ENCODE measurements at regions not wholly inside any gene's neighbourhood (a gene's known extent, or its start where the extent isn't known, plus 50 kb on each side); places are given as distances from the start of the nearest gene placed in this dataset.

DNA sequence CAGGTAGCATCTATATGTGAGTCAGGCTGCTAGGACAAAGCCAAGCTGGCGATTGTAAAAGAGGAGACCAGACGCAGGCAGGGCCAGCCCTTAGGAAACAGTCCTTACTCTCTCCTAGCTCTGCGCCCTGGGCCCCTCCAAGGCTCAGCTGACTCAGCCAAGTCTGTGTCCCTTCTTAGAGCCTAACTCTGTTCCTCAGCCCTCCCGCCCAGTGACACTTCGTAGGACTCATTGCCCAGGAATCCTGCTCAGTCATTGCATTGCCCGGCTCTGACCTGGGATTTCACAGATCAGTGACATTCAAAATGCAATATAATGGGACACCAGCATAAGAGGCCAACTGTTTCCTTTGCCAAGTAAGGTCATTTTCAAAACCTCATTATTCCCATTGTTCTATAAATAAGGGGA, 244.2 kb downstream of the TLE3 start (continued):
- TF ChIP-seq, protein P1, sequence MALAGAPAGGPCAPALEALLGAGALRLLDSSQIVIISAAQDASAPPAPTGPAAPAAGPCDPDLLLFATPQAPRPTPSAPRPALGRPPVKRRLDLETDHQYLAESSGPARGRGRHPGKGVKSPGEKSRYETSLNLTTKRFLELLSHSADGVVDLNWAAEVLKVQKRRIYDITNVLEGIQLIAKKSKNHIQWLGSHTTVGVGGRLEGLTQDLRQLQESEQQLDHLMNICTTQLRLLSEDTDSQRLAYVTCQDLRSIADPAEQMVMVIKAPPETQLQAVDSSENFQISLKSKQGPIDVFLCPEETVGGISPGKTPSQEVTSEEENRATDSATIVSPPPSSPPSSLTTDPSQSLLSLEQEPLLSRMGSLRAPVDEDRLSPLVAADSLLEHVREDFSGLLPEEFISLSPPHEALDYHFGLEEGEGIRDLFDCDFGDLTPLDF (CRISPR knock-in tag; IDR thresholded peaks at IDR 0.05), result no peak
- TF ChIP-seq, protein P2, sequence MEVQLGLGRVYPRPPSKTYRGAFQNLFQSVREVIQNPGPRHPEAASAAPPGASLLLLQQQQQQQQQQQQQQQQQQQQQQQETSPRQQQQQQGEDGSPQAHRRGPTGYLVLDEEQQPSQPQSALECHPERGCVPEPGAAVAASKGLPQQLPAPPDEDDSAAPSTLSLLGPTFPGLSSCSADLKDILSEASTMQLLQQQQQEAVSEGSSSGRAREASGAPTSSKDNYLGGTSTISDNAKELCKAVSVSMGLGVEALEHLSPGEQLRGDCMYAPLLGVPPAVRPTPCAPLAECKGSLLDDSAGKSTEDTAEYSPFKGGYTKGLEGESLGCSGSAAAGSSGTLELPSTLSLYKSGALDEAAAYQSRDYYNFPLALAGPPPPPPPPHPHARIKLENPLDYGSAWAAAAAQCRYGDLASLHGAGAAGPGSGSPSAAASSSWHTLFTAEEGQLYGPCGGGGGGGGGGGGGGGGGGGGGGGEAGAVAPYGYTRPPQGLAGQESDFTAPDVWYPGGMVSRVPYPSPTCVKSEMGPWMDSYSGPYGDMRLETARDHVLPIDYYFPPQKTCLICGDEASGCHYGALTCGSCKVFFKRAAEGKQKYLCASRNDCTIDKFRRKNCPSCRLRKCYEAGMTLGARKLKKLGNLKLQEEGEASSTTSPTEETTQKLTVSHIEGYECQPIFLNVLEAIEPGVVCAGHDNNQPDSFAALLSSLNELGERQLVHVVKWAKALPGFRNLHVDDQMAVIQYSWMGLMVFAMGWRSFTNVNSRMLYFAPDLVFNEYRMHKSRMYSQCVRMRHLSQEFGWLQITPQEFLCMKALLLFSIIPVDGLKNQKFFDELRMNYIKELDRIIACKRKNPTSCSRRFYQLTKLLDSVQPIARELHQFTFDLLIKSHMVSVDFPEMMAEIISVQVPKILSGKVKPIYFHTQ (CRISPR knock-in tag; IDR thresholded peaks at IDR 0.05), result no peak
- TF ChIP-seq, protein P3, sequence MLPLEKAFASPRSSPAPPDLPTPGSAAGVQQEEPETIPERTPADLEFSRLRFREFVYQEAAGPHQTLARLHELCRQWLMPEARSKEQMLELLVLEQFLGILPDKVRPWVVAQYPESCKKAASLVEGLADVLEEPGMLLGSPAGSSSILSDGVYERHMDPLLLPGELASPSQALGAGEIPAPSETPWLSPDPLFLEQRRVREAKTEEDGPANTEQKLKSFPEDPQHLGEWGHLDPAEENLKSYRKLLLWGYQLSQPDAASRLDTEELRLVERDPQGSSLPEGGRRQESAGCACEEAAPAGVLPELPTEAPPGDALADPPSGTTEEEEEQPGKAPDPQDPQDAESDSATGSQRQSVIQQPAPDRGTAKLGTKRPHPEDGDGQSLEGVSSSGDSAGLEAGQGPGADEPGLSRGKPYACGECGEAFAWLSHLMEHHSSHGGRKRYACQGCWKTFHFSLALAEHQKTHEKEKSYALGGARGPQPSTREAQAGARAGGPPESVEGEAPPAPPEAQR (CRISPR knock-in tag; IDR thresholded peaks at IDR 0.05), result no peak
- TF ChIP-seq, protein P4, sequence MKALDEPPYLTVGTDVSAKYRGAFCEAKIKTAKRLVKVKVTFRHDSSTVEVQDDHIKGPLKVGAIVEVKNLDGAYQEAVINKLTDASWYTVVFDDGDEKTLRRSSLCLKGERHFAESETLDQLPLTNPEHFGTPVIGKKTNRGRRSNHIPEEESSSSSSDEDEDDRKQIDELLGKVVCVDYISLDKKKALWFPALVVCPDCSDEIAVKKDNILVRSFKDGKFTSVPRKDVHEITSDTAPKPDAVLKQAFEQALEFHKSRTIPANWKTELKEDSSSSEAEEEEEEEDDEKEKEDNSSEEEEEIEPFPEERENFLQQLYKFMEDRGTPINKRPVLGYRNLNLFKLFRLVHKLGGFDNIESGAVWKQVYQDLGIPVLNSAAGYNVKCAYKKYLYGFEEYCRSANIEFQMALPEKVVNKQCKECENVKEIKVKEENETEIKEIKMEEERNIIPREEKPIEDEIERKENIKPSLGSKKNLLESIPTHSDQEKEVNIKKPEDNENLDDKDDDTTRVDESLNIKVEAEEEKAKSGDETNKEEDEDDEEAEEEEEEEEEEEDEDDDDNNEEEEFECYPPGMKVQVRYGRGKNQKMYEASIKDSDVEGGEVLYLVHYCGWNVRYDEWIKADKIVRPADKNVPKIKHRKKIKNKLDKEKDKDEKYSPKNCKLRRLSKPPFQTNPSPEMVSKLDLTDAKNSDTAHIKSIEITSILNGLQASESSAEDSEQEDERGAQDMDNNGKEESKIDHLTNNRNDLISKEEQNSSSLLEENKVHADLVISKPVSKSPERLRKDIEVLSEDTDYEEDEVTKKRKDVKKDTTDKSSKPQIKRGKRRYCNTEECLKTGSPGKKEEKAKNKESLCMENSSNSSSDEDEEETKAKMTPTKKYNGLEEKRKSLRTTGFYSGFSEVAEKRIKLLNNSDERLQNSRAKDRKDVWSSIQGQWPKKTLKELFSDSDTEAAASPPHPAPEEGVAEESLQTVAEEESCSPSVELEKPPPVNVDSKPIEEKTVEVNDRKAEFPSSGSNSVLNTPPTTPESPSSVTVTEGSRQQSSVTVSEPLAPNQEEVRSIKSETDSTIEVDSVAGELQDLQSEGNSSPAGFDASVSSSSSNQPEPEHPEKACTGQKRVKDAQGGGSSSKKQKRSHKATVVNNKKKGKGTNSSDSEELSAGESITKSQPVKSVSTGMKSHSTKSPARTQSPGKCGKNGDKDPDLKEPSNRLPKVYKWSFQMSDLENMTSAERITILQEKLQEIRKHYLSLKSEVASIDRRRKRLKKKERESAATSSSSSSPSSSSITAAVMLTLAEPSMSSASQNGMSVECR (CRISPR knock-in tag; IDR thresholded peaks at IDR 0.05; ENCODE audit: borderline replicate concordance), result no peak
- no peak for TF ChIP-seq ELF4 (CRISPR knock-in tag; IDR thresholded peaks at IDR 0.05; ENCODE audit: low read depth)

DNA sequence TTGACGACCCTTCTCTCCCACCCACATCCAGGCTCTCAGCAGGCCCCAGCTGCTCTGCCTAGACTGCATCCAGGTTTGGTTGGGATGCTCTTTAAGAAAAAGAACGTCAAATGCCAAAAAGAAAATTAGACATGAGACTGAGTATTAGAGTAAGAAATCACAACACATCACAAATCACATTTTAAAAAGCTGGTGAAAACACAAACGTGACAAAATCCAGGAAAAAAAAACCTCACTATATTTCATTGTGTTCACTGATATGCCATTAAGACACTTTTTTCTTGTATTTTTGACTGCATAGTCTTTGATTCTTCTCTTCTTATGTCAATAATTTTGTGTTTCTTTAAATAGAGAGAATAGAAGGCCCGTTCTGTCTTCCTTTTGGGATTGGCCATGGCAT, 243.7 kb downstream of the TLE3 start:
- ChIA-PET POLR2A (no interaction called here), CTCF (no interaction called here)
- no peak for ATAC-seq
- H3K27ac Mint-ChIP-seq, result no peak overlapping the region
- H3K27me3 Mint-ChIP-seq (ENCODE audit: low read depth), result no peaks in the 10 kb centered on the region; the same call in 1 of the 2 replicates
- H3K4me1 Mint-ChIP-seq, result peaks cover 19% of the 10 kb centered on the region
- no peak for TF ChIP-seq ZNF317 (CRISPR knock-in tag; IDR thresholded peaks at IDR 0.05; ENCODE audit: borderline replicate concordance, low read depth)
- TF ChIP-seq, protein P5, sequence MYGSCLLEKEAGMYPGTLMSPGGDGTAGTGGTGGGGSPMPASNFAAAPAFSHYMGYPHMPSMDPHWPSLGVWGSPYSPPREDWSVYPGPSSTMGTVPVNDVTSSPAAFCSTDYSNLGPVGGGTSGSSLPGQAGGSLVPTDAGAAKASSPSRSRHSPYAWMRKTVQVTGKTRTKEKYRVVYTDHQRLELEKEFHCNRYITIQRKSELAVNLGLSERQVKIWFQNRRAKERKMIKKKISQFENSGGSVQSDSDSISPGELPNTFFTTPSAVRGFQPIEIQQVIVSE (CRISPR knock-in tag; IDR thresholded peaks at IDR 0.05; ENCODE audit: borderline replicate concordance), result no peak
- TF ChIP-seq RELA (CRISPR knock-in tag; IDR thresholded peaks at IDR 0.05; ENCODE audit: borderline replicate concordance), result no peak
- TF ChIP-seq, protein P6, sequence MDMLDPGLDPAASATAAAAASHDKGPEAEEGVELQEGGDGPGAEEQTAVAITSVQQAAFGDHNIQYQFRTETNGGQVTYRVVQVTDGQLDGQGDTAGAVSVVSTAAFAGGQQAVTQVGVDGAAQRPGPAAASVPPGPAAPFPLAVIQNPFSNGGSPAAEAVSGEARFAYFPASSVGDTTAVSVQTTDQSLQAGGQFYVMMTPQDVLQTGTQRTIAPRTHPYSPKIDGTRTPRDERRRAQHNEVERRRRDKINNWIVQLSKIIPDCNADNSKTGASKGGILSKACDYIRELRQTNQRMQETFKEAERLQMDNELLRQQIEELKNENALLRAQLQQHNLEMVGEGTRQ (CRISPR knock-in tag; IDR thresholded peaks at IDR 0.05), result no peak
- no peak for TF ChIP-seq FOXP1 (CRISPR knock-in tag; IDR thresholded peaks at IDR 0.05; ENCODE audit: borderline replicate concordance)
- TF ChIP-seq, protein P1 (CRISPR knock-in tag; IDR thresholded peaks at IDR 0.05), result no peak
- TF ChIP-seq, protein P7, sequence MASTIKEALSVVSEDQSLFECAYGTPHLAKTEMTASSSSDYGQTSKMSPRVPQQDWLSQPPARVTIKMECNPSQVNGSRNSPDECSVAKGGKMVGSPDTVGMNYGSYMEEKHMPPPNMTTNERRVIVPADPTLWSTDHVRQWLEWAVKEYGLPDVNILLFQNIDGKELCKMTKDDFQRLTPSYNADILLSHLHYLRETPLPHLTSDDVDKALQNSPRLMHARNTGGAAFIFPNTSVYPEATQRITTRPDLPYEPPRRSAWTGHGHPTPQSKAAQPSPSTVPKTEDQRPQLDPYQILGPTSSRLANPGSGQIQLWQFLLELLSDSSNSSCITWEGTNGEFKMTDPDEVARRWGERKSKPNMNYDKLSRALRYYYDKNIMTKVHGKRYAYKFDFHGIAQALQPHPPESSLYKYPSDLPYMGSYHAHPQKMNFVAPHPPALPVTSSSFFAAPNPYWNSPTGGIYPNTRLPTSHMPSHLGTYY (CRISPR knock-in tag; IDR thresholded peaks at IDR 0.05), result no peak
- no peak for DNase-seq (ENCODE audit: low spot score)
- H3K9me3 Mint-ChIP-seq, result no peaks in the 10 kb centered on the region
- H3K4me3 Mint-ChIP-seq, result no peak overlapping the region
- no peaks in the 10 kb centered on the region for H3K36me3 Mint-ChIP-seq

Measured in WTC11 (cell line).